Hepatocyte (in vitro differentiated cells): ENCODE measurements at regions not wholly inside any gene's neighbourhood (a gene's known extent, or its start where the extent isn't known, plus 50 kb on each side); places are given as distances from the start of the nearest gene placed in this dataset.

Experiments
- CTCF ChIP-seq: fragments of 200-600 bp; sonication (generic); IDR thresholded peaks from 2 replicates; pipeline ENCODE4 v1.5.1; 2016; ENCODE audit warnings: antibody characterized with exemption, mild to moderate bottlenecking; ENCODE audit not compliant: poor library complexity
- EZH2 ChIP-seq: fragments of 200-600 bp; sonication (generic); IDR thresholded peaks from 2 replicates; pipeline ENCODE4 v1.6.1; 2016; ENCODE audit warnings: antibody characterized with exemption, mild to moderate bottlenecking, borderline replicate concordance
- EZH2phosphoT487 ChIP-seq: fragments of 200-600 bp; sonication (generic); IDR thresholded peaks from one replicate; pipeline ENCODE4 v1.6.1; 2018; ENCODE audit warnings: antibody characterized with exemption, mild to moderate bottlenecking, low read depth, moderate library complexity; ENCODE audit not compliant: unreplicated experiment, severe bottlenecking

GRCh38 chr16:86229283-86229682, 281.0 kb upstream of the FOXF1 start:
- TF ChIP-seq EZH2phosphoT487 (no peak), CTCF (no peak), EZH2 (no peak)
